WERI-Rb-1 (cell line): ENCODE measurements at regions not wholly inside any gene's neighbourhood (a gene's known extent, or its start where the extent isn't known, plus 50 kb on each side); places are given as distances from the start of the nearest gene placed in this dataset.
"Not testable (repeated sequence)": the region's sequence is repeated elsewhere in the genome, so short reads cannot be mapped to it uniquely, and the experiment has no call there.

Source experiments
- DNase-seq: peaks from one replicate; pipeline ENCODE4 v3.0.0-alpha.2; 2020
- H3K27ac ChIP-seq: fragments of 250-450 bp; sonication (Bioruptor Pico); 2 replicates; pipeline ENCODE4 v1.5.1; 2020; ENCODE audit warnings: mild to moderate bottlenecking, moderate library complexity
- H3K27me3 ChIP-seq: fragments of 250-450 bp; sonication (Bioruptor Pico); 2 replicates; pipeline ENCODE4 v1.5.1; 2021; ENCODE audit warnings: mild to moderate bottlenecking, low read depth, moderate library complexity; ENCODE audit not compliant: insufficient read depth, severe bottlenecking
- H3K36me3 ChIP-seq: fragments of 250-450 bp; sonication (Bioruptor Pico); 2 replicates; pipeline ENCODE4 v1.5.1; 2020; ENCODE audit warnings: mild to moderate bottlenecking, moderate library complexity
- H3K4me3 ChIP-seq: 2 replicates; pipeline ENCODE4 v1.5.1; 2011; ENCODE audit warnings: low read depth, mild to moderate bottlenecking, control low read depth, low read length
- H3K9me3 ChIP-seq: fragments of 250-450 bp; sonication (Bioruptor Pico); 2 replicates; pipeline ENCODE4 v1.5.1; 2021; ENCODE audit warnings: mild to moderate bottlenecking, moderate library complexity; ENCODE audit not compliant: severe bottlenecking
- TF ChIP-seq, protein P1 (sequence below): IDR thresholded peaks from 2 replicates; pipeline ENCODE4 v1.5.1; 2011; ENCODE audit warnings: low read depth, mild to moderate bottlenecking, control low read depth, inconsistent platforms, low read length

GRCh38 chr1:121081625-121082199 is 102.4 kb downstream of the FAM72B start:
- H3K9me3 ChIP-seq, H3K27ac ChIP-seq, H3K36me3 ChIP-seq, DNase-seq, H3K4me3 ChIP-seq, H3K27me3 ChIP-seq: not testable (repeated sequence)

GRCh38 chr1:121082995-121083394 is 101.1 kb downstream of the FAM72B start:
- H3K27ac ChIP-seq, H3K4me3 ChIP-seq, DNase-seq, H3K9me3 ChIP-seq, H3K27me3 ChIP-seq, H3K36me3 ChIP-seq: not testable (repeated sequence)

DNA sequence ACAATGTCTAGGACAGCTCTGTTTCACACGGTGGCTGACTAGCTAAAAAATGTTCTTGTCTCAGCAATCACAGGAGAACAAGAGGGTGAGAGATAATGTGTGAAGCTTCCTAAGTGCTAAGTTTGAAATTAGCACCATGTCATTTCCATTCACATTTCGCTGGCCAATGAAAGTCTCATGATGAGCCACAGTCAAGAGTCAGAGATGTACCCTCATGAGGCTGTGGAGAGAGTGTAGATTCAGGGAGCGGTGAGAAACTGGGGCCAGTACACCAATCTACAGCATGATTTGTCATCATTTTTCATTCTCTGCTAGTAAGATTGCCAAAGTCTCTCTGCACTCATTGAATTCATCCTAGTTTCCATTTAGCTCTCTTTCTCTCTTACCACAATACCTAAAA is 97.9 kb downstream of the FAM72B start:
- H3K9me3 ChIP-seq, H3K27me3 ChIP-seq, H3K4me3 ChIP-seq, H3K27ac ChIP-seq, H3K36me3 ChIP-seq, DNase-seq: not testable (repeated sequence)

DNA sequence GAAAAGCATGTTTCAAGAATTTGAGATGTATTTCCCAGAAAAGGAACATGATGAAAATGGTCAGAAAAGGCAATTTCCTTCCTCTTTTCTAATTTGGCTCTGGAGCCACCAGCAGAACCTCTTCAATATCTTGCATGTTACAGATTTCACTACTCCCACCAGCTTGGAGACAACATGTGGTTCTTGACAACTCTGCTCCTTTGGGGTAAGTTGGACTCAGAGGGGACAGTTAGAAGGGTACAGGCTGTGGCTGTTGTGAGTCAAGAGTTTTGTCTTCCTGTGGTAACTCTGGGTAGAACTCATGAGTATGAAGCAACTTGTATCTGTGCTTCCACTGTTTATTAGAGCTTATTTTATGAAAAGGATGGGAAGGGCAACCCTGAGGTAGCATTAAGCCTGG is 96.9 kb downstream of the FAM72B start:
- not testable (repeated sequence) for H3K27ac ChIP-seq, H3K27me3 ChIP-seq, H3K36me3 ChIP-seq, DNase-seq, H3K9me3 ChIP-seq, H3K4me3 ChIP-seq

GRCh38 chr1:121088568-121088967 is 95.6 kb downstream of the FAM72B start:
- DNase-seq, H3K4me3 ChIP-seq, H3K27ac ChIP-seq, H3K36me3 ChIP-seq, H3K9me3 ChIP-seq, H3K27me3 ChIP-seq: not testable (repeated sequence)

DNA sequence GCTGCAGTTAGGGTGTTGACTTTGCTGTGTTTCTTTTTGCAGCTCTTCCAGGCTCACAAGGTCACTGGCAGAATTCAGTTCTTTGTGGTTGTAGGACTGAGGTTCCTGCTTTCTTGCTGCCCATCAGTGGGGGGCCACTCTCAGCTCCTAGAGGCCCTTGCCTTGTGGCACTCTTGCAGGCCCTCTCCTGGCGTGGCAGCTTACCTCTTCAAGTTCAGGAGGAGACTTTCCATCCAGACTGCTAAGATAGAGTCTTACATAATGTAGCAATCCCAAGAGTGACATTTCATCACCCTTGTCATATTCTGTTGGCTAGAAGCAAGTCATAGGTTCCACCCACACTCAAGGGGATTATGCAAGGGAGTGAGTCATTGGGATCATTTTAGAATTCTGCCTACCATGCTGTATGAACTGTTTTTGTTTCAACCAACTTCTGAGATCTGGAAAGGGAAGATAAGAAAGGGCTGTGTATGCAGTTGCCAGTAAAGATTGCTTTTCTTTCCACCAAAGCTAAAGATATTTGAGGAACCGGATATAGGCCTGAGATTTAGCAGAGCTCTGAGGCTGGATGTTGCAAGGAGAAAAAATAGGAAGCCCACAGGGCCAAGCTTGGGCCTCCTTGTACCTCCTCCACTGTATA is 91.7 kb downstream of the FAM72B start:
- not testable (repeated sequence) for H3K27ac ChIP-seq, H3K4me3 ChIP-seq, H3K27me3 ChIP-seq, H3K36me3 ChIP-seq, H3K9me3 ChIP-seq, DNase-seq

- not testable (repeated sequence) for H3K27ac ChIP-seq
These were observed 89.1 kb downstream of the FAM72B start for GRCh38 chr1:121095014-121095413.

DNA sequence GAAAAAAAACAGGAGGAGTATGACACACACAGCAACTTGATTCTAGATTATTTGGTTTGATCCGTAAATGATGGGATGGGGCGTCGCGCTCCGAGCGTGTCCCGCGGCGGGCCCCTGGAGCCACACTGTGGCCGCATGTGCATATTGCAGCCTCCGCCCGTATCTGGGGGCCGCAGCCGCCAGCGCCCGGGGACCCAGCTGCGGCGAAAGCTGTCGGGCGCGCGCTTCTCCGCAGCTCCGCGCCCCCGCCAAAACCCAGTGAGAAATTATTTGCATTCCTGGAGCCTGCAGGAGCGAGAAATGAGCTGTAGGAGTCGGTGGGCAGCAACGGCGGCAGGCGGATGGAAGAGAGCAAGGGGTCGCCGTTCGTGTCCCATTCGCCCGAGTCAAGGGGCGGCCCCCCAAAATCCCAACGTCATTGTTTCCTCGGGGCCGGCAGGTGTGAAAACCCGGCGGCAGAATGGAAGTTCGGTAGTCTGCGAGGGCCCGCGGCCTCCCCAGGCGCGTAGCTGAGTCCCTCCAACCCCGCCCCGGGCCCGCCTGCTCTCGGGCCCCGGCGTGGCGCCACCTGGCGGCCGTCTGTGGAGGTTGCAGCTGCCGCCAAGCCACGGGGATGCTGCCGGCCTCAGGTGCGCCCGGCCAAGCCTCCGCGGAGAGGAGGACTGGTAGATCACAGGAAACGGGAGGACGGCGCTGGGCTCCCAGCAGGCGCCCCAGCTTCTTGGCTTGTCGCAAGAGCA is 86.8 kb downstream of the FAM72B start:
- H3K36me3 ChIP-seq, H3K27ac ChIP-seq, H3K9me3 ChIP-seq, H3K27me3 ChIP-seq: not testable (repeated sequence)
- H3K4me3 ChIP-seq, result peak overlapping the region; percentile 27
- TF ChIP-seq, protein P1, sequence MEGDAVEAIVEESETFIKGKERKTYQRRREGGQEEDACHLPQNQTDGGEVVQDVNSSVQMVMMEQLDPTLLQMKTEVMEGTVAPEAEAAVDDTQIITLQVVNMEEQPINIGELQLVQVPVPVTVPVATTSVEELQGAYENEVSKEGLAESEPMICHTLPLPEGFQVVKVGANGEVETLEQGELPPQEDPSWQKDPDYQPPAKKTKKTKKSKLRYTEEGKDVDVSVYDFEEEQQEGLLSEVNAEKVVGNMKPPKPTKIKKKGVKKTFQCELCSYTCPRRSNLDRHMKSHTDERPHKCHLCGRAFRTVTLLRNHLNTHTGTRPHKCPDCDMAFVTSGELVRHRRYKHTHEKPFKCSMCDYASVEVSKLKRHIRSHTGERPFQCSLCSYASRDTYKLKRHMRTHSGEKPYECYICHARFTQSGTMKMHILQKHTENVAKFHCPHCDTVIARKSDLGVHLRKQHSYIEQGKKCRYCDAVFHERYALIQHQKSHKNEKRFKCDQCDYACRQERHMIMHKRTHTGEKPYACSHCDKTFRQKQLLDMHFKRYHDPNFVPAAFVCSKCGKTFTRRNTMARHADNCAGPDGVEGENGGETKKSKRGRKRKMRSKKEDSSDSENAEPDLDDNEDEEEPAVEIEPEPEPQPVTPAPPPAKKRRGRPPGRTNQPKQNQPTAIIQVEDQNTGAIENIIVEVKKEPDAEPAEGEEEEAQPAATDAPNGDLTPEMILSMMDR, result peak; percentile 52
- DNase-seq, result peak; percentile 74

More at GRCh38 chr1:121095014-121095413, 89.1 kb downstream of the FAM72B start:
- H3K9me3 ChIP-seq, H3K36me3 ChIP-seq, DNase-seq, H3K4me3 ChIP-seq, H3K27me3 ChIP-seq: not testable (repeated sequence)

DNA sequence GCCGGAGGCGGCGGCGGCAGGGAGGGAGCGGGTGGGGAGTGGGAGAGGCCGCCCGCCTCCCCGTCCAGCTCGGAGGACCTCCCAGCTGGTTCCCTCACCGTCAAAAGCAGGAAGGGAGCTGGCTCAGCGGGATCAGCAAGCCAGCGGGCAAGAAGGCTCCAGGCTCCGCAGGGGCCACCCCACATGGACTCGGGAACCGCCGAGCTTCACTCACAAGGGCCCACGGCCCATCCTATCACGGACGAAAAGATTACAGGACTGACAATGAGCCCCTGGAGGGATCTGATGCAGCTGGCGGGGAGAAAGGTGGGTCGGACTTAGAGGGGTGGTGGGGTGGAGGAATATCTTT is 86.3 kb downstream of the FAM72B start:
- peak; percentile 19 for DNase-seq
- H3K9me3 ChIP-seq, H3K27me3 ChIP-seq, H3K27ac ChIP-seq, H3K36me3 ChIP-seq: not testable (repeated sequence)
- H3K4me3 ChIP-seq, result peak overlapping the region; percentile 27

GRCh38 chr1:121109025-121109424 is 75.1 kb downstream of the FAM72B start:
- H3K27ac ChIP-seq, H3K36me3 ChIP-seq, H3K9me3 ChIP-seq, H3K4me3 ChIP-seq, DNase-seq, H3K27me3 ChIP-seq: not testable (repeated sequence)

DNA sequence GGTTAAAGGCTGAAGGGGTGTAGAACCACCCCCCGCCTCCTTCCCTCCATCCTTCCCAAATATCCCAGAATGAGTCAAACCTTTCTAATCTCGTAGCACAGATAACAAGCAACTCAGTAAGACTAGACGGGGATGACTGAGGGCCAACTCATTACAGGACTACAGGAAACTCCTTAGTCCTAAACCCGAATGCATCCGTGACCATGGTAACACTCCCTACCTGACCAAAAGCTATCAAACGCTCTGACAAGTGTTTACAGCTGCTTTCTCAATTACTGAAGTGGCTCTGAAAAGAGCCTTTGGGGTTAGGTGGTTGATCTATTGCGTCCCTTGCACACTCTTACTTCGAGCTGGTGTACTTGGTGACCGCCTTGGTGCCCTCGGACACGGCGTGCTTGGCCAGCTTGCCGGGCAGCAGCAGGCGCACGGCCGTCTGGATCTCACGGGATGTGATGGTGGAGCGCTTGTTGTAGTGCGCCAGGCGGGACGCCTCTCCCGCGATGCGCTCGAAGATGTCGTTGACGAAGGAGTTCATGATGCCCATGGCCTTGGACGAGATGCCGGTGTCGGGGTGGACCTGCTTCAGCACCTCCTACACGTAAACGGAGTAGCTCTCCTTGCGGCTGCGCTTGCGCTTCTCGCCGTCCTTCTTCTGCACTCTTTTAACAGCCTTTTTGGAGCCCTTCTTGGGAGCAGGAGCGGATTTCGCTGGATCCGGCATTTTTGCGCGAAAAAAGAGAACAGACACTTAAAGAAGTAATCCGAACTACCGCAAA is 67.4 kb downstream of the FAM72B start:
- not testable (repeated sequence) for H3K9me3 ChIP-seq, DNase-seq, H3K4me3 ChIP-seq, H3K27ac ChIP-seq, H3K27me3 ChIP-seq, H3K36me3 ChIP-seq

DNA sequence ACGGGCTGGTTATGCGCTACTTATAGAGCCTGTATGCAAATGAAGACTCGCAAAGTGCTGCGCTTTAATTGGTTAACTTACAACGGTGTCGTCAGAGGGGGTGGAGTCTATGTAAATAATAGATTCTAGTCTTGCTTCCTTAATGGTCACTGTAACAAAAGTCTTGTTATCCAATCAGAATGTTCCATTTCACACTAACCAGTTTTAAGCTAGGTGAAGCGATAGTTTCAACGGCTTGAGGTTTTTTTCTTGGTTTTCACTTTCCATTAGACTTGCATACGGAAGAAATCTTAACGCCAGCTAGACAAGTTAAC is 66.9 kb downstream of the FAM72B start:
- H3K27ac ChIP-seq, DNase-seq, H3K4me3 ChIP-seq, H3K9me3 ChIP-seq, H3K36me3 ChIP-seq, H3K27me3 ChIP-seq: not testable (repeated sequence)

DNA sequence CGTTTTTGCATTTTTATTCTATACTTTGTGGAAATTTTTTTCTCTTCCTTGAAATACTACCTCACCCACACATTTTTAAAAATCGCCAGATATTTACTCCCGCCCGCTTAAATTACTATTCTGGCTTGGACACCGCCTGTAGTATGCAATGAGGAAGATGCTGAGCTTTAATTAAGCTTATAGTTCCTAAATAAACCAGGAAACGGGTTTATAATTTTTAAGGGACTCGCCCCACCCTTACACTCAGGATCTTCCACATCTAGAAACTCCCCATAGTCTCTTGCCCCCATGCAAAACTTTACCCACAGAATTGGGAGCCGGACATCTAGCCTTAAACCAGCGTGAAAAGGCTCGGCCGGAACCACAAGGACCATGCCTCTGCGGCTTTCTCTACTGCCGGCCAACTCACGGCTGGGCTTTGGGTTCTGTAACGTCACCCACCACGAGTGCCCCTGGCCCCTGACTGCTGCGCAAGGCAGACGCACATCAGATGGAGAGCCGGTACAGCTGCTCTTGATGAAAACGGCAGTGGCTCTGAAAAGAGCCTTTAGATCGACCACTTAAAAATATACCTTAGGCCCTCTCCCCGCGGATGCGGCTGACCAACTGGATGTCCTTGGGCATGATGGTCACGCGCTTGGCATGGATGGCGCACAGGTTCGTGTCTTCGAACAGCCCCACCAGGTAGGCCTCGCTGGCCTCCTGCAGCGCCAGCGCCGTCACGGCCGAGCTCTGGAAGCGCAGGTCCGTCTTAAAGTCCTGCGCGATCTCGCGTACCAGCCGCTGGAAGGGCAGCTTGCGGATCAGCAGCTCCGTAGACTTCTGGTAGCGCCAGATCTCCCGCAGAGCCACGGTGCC is 66.3 kb downstream of the FAM72B start:
- DNase-seq, result peak; percentile 11
- not testable (repeated sequence) for H3K27ac ChIP-seq, H3K36me3 ChIP-seq, H3K27me3 ChIP-seq, H3K9me3 ChIP-seq
- H3K4me3 ChIP-seq, result peak overlapping the region; percentile 26
